MG63 (cell line): ENCODE measurements at regions not wholly inside any gene's neighbourhood (a gene's known extent, or its start where the extent isn't known, plus 50 kb on each side); places are given as distances from the start of the nearest gene placed in this dataset.

Experiments used
- DNase-seq: peaks from one replicate; pipeline ENCODE4 v3.0.0-alpha.2; 2020
- H3K27me3 ChIP-seq: fragments of 250-450 bp; sonication (Bioruptor Pico); 2 replicates; pipeline ENCODE4 v1.5.1; 2020; ENCODE audit warnings: mild to moderate bottlenecking, moderate library complexity
- H3K36me3 ChIP-seq: fragments of 250-450 bp; sonication (Bioruptor Pico); 2 replicates; pipeline ENCODE4 v1.5.1; 2020; ENCODE audit warnings: mild to moderate bottlenecking, moderate library complexity
- H3K4me3 ChIP-seq: fragments of 250-450 bp; sonication (Bioruptor Pico); 2 replicates; pipeline ENCODE4 v1.5.1; 2020; ENCODE audit warnings: mild to moderate bottlenecking, moderate library complexity
- H3K9me3 ChIP-seq: fragments of 250-450 bp; sonication (Bioruptor Pico); 2 replicates; pipeline ENCODE4 v1.5.1; 2020; ENCODE audit warnings: mild to moderate bottlenecking, moderate library complexity

- no peak for DNase-seq
- Histone ChIP-seq H3K9me3 (no peaks in the 10 kb centered on the region), H3K36me3 (no peaks in the 10 kb centered on the region), H3K4me3 (no peak overlapping the region), H3K27me3 (no peaks in the 10 kb centered on the region)
Measured at GRCh38 chr4:12186526-12186925, 757.8 kb upstream of the HS3ST1 start.

- H3K9me3 ChIP-seq = no peaks in the 10 kb centered on the region
- H3K36me3 ChIP-seq = no peaks in the 10 kb centered on the region
- H3K27me3 ChIP-seq = no peaks in the 10 kb centered on the region
Measured at GRCh38 chr4:12178614-12179610, 750.2 kb upstream of the HS3ST1 start.

GRCh38 chr4:12177416-12177815, 748.7 kb upstream of the HS3ST1 start:
- Histone ChIP-seq H3K9me3 (no peaks in the 10 kb centered on the region), H3K4me3 (no peak overlapping the region)
- no peak for DNase-seq

More at GRCh38 chr4:12178614-12179610, 750.2 kb upstream of the HS3ST1 start:
- no peak for DNase-seq
- H3K4me3 ChIP-seq = no peak overlapping the region

GRCh38 chr4:12173496-12173895, 744.8 kb upstream of the HS3ST1 start:
- Histone ChIP-seq H3K4me3 (no peak overlapping the region), H3K9me3 (no peaks in the 10 kb centered on the region), H3K36me3 (no peaks in the 10 kb centered on the region), H3K27me3 (no peaks in the 10 kb centered on the region)
- no peak for DNase-seq

More at GRCh38 chr4:12177416-12177815, 748.7 kb upstream of the HS3ST1 start:
- H3K36me3 ChIP-seq = no peaks in the 10 kb centered on the region
- no peaks in the 10 kb centered on the region for H3K27me3 ChIP-seq

GRCh38 chr4:12172198-12172973, 743.7 kb upstream of the HS3ST1 start:
- H3K36me3 ChIP-seq = no peaks in the 10 kb centered on the region

GRCh38 chr4:12170308-12170707, 741.6 kb upstream of the HS3ST1 start:
- Histone ChIP-seq H3K4me3 (no peak overlapping the region), H3K27me3 (no peaks in the 10 kb centered on the region), H3K36me3 (no peaks in the 10 kb centered on the region), H3K9me3 (no peaks in the 10 kb centered on the region)
- DNase-seq = no peak

More at GRCh38 chr4:12172198-12172973, 743.7 kb upstream of the HS3ST1 start:
- Histone ChIP-seq H3K4me3 (no peak overlapping the region), H3K9me3 (no peaks in the 10 kb centered on the region), H3K27me3 (no peaks in the 10 kb centered on the region)
- no peak for DNase-seq

- Histone ChIP-seq H3K36me3 (no peaks in the 10 kb centered on the region), H3K27me3 (no peaks in the 10 kb centered on the region), H3K9me3 (no peaks in the 10 kb centered on the region), H3K4me3 (no peak overlapping the region)
- no peak for DNase-seq
Measured at GRCh38 chr4:12165616-12166015, 736.9 kb upstream of the HS3ST1 start.

- H3K36me3 ChIP-seq = no peaks in the 10 kb centered on the region
- no peaks in the 10 kb centered on the region for H3K9me3 ChIP-seq
- no peak overlapping the region for H3K4me3 ChIP-seq
- DNase-seq = no peak
- H3K27me3 ChIP-seq = no peaks in the 10 kb centered on the region
Measured at GRCh38 chr4:12146339-12146738, 717.6 kb upstream of the HS3ST1 start.

GRCh38 chr4:12145768-12146167, 717.1 kb upstream of the HS3ST1 start:
- no peak for DNase-seq
- Histone ChIP-seq H3K27me3 (no peaks in the 10 kb centered on the region), H3K4me3 (no peak overlapping the region), H3K36me3 (no peaks in the 10 kb centered on the region), H3K9me3 (no peaks in the 10 kb centered on the region)

GRCh38 chr4:12145106-12145505, 716.4 kb upstream of the HS3ST1 start:
- H3K27me3 ChIP-seq = no peaks in the 10 kb centered on the region
- DNase-seq = no peak
- H3K36me3 ChIP-seq = no peaks in the 10 kb centered on the region
- H3K4me3 ChIP-seq = no peak overlapping the region
- H3K9me3 ChIP-seq = no peaks in the 10 kb centered on the region

GRCh38 chr4:12144051-12144450, 715.4 kb upstream of the HS3ST1 start:
- no peaks in the 10 kb centered on the region for H3K36me3 ChIP-seq
- DNase-seq = no peak
- no peaks in the 10 kb centered on the region for H3K9me3 ChIP-seq
- no peaks in the 10 kb centered on the region for H3K27me3 ChIP-seq
- H3K4me3 ChIP-seq = no peak overlapping the region

- Histone ChIP-seq H3K36me3 (no peaks in the 10 kb centered on the region), H3K27me3 (no peaks in the 10 kb centered on the region), H3K4me3 (no peak overlapping the region), H3K9me3 (no peaks in the 10 kb centered on the region)
- DNase-seq = no peak
Measured at GRCh38 chr4:12140864-12141263, 712.2 kb upstream of the HS3ST1 start.

- no peaks in the 10 kb centered on the region for H3K9me3 ChIP-seq
- no peak for DNase-seq
- no peaks in the 10 kb centered on the region for H3K36me3 ChIP-seq
- H3K4me3 ChIP-seq = no peak overlapping the region
- no peaks in the 10 kb centered on the region for H3K27me3 ChIP-seq
Measured at GRCh38 chr4:12139296-12139695, 710.6 kb upstream of the HS3ST1 start.

- Histone ChIP-seq H3K4me3 (no peak overlapping the region), H3K27me3 (no peaks in the 10 kb centered on the region), H3K36me3 (no peaks in the 10 kb centered on the region), H3K9me3 (no peaks in the 10 kb centered on the region)
- DNase-seq = no peak
Measured at GRCh38 chr4:12138488-12138887, 709.8 kb upstream of the HS3ST1 start.

GRCh38 chr4:12137575-12137974, 708.9 kb upstream of the HS3ST1 start:
- Histone ChIP-seq H3K9me3 (no peaks in the 10 kb centered on the region), H3K36me3 (no peaks in the 10 kb centered on the region), H3K4me3 (no peak overlapping the region), H3K27me3 (no peaks in the 10 kb centered on the region)
- DNase-seq = no peak

- Histone ChIP-seq H3K36me3 (no peaks in the 10 kb centered on the region), H3K27me3 (no peaks in the 10 kb centered on the region), H3K9me3 (no peaks in the 10 kb centered on the region), H3K4me3 (no peak overlapping the region)
- no peak for DNase-seq
Measured at GRCh38 chr4:12126474-12126873, 697.8 kb upstream of the HS3ST1 start.

GRCh38 chr4:12124138-12124537, 695.4 kb upstream of the HS3ST1 start:
- Histone ChIP-seq H3K4me3 (no peak overlapping the region), H3K27me3 (no peaks in the 10 kb centered on the region), H3K36me3 (no peaks in the 10 kb centered on the region), H3K9me3 (no peaks in the 10 kb centered on the region)
- DNase-seq = no peak
